Fibroblast of the aortic adventitia (primary cell): ENCODE measurements at regions not wholly inside any gene's neighbourhood (a gene's known extent, or its start where the extent isn't known, plus 50 kb on each side); places are given as distances from the start of the nearest gene placed in this dataset.

ENCODE experiments used
- DNase-seq: peaks from one replicate; pipeline ENCODE4 v3.0.0-alpha.2; 2010; ENCODE audit warnings: low read depth
- H3K4me3 ChIP-seq: 2 replicates; pipeline ENCODE4 v1.5.1; 2011; ENCODE audit warnings: low read depth, mild to moderate bottlenecking, control low read depth, low read length, moderate library complexity
- TF ChIP-seq, protein P1 (sequence below): IDR thresholded peaks from 2 replicates; pipeline ENCODE4 v1.5.1; 2011; ENCODE audit warnings: mild to moderate bottlenecking, low read length, control low read depth, inconsistent platforms; ENCODE audit not compliant: insufficient read depth

DNA sequence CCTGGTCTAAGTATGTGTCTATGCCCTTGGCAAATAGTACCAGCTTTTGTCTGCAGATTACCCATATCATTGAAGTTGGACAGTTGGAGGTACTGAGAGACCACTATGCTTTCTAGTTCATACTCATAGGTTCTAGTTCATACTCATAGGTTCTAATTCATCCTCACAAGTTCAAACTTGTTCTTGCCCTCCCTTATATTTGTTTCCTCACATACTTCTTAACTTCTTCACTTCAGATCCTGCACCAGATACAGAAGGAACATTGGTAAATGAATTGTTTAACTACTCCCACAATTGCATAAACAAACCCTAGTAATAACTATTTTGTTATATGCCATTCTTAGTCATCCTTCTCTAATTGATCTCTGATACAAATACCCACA lies 172.2 kb downstream of the SLITRK1 start:
- no peak overlapping the region for H3K4me3 ChIP-seq
- DNase-seq, result no peak
- TF ChIP-seq, protein P1, sequence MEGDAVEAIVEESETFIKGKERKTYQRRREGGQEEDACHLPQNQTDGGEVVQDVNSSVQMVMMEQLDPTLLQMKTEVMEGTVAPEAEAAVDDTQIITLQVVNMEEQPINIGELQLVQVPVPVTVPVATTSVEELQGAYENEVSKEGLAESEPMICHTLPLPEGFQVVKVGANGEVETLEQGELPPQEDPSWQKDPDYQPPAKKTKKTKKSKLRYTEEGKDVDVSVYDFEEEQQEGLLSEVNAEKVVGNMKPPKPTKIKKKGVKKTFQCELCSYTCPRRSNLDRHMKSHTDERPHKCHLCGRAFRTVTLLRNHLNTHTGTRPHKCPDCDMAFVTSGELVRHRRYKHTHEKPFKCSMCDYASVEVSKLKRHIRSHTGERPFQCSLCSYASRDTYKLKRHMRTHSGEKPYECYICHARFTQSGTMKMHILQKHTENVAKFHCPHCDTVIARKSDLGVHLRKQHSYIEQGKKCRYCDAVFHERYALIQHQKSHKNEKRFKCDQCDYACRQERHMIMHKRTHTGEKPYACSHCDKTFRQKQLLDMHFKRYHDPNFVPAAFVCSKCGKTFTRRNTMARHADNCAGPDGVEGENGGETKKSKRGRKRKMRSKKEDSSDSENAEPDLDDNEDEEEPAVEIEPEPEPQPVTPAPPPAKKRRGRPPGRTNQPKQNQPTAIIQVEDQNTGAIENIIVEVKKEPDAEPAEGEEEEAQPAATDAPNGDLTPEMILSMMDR, result no peak

DNA sequence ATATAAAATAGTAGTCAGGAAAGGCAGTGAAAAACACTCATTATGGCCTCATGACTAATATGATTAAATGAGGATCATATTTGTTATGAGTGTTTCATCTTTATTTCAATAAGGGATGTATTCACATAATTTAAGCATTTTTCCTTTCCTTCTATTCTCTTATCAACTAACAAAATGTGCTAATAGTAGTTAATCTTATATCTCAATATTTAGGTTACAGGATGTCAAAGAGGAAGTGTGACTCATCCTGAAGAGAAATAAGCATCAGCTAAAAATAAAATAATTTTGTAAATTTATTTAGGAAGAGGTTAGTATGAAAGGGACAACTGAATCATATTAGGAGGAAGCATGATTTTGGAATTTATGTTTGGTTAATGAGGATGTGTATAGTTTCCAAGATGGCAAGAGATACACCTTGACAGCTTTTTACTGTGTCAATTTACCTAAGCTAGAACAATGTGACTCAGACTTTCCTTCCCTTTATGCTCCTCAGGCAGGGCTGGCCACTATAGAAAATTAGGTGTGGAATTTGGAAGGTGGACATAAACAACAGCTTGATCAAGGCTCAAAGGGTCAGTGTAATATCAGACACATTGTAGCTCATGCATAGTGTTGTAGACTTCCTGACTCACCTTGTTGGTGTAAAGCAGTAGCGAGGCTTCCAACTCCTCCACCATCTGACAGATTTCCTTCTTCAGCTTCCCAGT lies 172.7 kb downstream of the SLITRK1 start:
- TF ChIP-seq, protein P1, result no peak
- no peak for DNase-seq
- H3K4me3 ChIP-seq, result no peak overlapping the region

DNA sequence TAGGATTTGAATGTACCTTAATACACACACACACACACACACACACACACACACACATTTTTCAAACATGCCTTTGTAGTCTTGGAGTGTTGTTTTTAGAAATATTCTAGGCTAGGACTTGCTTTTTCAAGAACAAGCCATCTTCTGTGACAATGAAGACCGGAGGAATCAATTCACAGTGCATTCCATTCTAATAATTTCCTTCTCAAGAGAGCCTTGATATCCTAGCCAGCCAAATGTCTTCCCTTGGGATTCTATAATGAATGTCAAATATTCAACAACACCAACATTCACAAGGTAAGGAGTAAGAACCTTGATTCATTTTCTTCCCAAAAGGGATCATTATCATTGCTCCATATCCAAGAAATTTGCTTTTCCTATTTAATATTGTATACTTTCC lies 180.3 kb downstream of the SLITRK1 start:
- DNase-seq, result no peak
- TF ChIP-seq, protein P1, result no peak
- H3K4me3 ChIP-seq, result no peak overlapping the region

DNA sequence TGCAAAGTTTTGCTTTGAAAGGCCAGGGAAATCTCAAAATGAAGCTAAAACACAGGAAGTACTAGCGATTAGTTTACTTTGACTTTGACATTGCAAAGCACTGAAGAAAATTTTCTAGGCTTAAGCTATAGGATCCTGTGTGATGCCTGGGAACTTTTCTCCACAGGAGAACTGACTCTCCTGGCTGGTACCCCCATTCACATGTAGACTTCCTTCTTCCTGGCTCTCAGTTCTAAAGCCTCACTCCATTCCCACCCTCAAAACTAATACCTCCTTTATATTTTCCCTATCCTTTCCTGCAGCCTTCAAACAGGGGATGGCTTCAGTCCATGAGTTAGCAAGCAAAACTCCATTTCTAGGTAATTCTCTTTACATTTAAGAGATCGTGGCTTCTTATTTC lies 189.5 kb downstream of the SLITRK1 start:
- TF ChIP-seq, protein P1, result no peak
- DNase-seq, result no peak
- no peak overlapping the region for H3K4me3 ChIP-seq

DNA sequence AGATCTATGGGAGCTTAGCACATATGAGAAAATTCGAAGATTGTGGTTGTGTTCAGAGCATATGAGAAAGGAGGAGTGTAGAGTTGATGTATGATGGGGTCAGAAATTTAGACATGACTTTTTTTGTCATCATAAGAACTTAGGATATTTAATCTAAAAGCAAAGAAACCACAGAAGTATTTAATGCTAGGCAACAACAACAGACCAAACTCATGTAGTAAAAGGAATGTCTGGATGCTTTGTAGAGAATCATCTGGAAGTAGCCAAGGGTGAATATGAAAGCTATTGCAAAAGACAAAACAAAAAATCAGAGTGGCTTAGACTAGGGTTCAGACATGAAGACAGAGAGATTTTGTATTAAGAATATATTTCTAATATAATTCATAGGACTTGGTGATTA lies 190.3 kb downstream of the SLITRK1 start:
- H3K4me3 ChIP-seq, result no peak overlapping the region
- TF ChIP-seq, protein P1, result no peak
- peak; percentile 10 for DNase-seq

DNA sequence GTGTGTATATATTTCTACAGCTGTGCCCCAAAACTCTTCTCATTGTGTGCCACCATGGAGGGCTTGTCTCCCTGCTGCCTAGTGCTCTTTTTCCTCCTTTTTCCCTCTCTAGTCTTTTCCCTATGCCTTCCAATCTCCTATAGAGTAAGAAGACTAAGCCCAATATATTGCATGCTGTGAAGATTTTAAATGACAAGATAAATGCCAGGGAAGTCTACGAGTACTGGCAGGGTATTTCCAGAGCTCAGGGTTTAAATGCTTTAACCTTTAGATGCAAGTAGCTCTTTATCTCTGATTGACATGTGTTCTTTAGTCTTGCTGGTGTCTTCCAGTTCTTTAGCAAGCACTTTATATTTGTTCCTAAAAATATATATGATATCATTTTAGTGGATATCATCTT lies 200.7 kb downstream of the SLITRK1 start:
- TF ChIP-seq, protein P1, result no peak
- no peak overlapping the region for H3K4me3 ChIP-seq
- no peak for DNase-seq

DNA sequence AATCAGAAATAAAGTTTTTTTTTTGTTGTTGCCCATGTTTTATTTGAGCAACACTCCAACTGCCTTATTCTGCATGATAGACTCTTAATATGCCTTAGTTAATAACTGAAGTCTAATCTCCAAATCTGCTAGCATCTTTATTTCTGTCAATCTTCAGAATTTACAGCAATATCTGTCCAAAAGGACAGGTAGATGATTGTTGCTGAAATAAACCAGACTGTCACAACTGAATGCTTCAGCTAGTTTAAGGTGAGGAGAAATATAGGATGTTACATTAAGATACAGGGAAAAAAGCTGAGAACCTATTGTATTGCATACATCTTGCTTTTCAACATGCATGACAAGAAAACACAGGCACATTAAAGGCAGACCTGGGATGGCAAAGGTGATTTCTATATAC lies 204.3 kb downstream of the SLITRK1 start:
- TF ChIP-seq, protein P1, result no peak

More for the DNA sequence above, 204.3 kb downstream of the SLITRK1 start:
- DNase-seq, result no peak
- no peak overlapping the region for H3K4me3 ChIP-seq
